ENCODE measurements at regions not wholly inside any gene's neighbourhood (a gene's known extent, or its start where the extent isn't known, plus 50 kb on each side); places are given as distances from the start of the nearest gene placed in this dataset.

- no TSS peak for BruUV-seq (replicated peaks)
- no peak for TF ChIP-seq SIN3A (IDR thresholded peaks at IDR 0.05; ENCODE audit: borderline replicate concordance, insufficient read depth, low read depth, low read length)
- no peak for TF ChIP-seq TCF7L2 (IDR thresholded peaks at IDR 0.05; ENCODE audit: low read depth, low read length)
- no peak for TF ChIP-seq REST (IDR thresholded peaks at IDR 0.05; ENCODE audit: insufficient read depth in 1 of 2, low read depth in 2 of 2, low read length in 1 of 2)
- TF ChIP-seq POLR2AphosphoS5 (IDR thresholded peaks at IDR 0.05; ENCODE audit: low read depth, low read length), result no peak
- no peak for TF ChIP-seq CTCF (IDR thresholded peaks at IDR 0.05)
- Histone ChIP-seq H3K4me3 (ENCODE audit: low read depth in 2 of 2, low read length in 2 of 2) (no peak overlapping the region), H3K36me3 (ENCODE audit: control insufficient read depth, insufficient read depth, low read length) (no peaks in the 10 kb centered on the region), H3K27ac (ENCODE audit: low read length) (no peak overlapping the region), H3K27me3 (ENCODE audit: control insufficient read depth, insufficient read depth, low read length) (no peaks in the 10 kb centered on the region), H3K4me1 (ENCODE audit: control insufficient read depth, insufficient read depth, low read length) (no peaks in the 10 kb centered on the region), H3K9me3 (ENCODE audit: control insufficient read depth, insufficient read depth, low read depth, low read length) (no peaks in the 10 kb centered on the region)
- ChIA-PET CTCF (interaction anchor here (0.7 kb wide), 1 partner anchor 272 kb away, joined by 3 read pairs; no protein-coding TSS in a partner anchor), POLR2A (no interaction called here)
- intact Hi-C loops (cut with micrococcal nuclease; ENCODE audit: unreplicated experiment) (no loop called here), in situ Hi-C loops (cut with HindIII; ENCODE audit: low pct_unique_long_range_greater_than_20kb, low sequenced_read_pairs) (no loop called here)
- no peak for DNase-seq (ENCODE audit: low read depth, low spot score)
- ATAC-seq, result no peak
These were observed 102.0 kb downstream of the MRPL14 start for GRCh38 chr6:44025226-44025625.

GRCh38 chr6:44024574-44025219, 102.6 kb downstream of the MRPL14 start:
- Histone ChIP-seq H3K4me3 (ENCODE audit: low read depth in 2 of 2, low read length in 2 of 2) (no peak overlapping the region), H3K27me3 (ENCODE audit: control insufficient read depth, insufficient read depth, low read length) (no peaks in the 10 kb centered on the region), H3K36me3 (ENCODE audit: control insufficient read depth, insufficient read depth, low read length) (no peaks in the 10 kb centered on the region), H3K27ac (ENCODE audit: low read length) (no peak overlapping the region), H3K4me1 (ENCODE audit: control insufficient read depth, insufficient read depth, low read length) (no peaks in the 10 kb centered on the region), H3K9me3 (ENCODE audit: control insufficient read depth, insufficient read depth, low read depth, low read length) (no peaks in the 10 kb centered on the region)
- BruUV-seq (replicated peaks), result no TSS peak
- DNase-seq (ENCODE audit: low read depth, low spot score) (no peak), ATAC-seq (no peak)
- ChIA-PET CTCF (interaction anchor here (0.7 kb wide), 1 partner anchor 271 kb away, joined by 3 read pairs; no protein-coding TSS in a partner anchor), POLR2A (no interaction called here)
- in situ Hi-C loops (cut with HindIII; ENCODE audit: low pct_unique_long_range_greater_than_20kb, low sequenced_read_pairs), result no loop called here
- no peak for TF ChIP-seq REST (IDR thresholded peaks at IDR 0.05; ENCODE audit: insufficient read depth in 1 of 2, low read depth in 2 of 2, low read length in 1 of 2)
- no peak for TF ChIP-seq POLR2AphosphoS5 (IDR thresholded peaks at IDR 0.05; ENCODE audit: low read depth, low read length)
- no peak for TF ChIP-seq SIN3A (IDR thresholded peaks at IDR 0.05; ENCODE audit: borderline replicate concordance, insufficient read depth, low read depth, low read length)
- no peak for TF ChIP-seq TCF7L2 (IDR thresholded peaks at IDR 0.05; ENCODE audit: low read depth, low read length)
- no peak for TF ChIP-seq CTCF (IDR thresholded peaks at IDR 0.05)
- intact Hi-C loops (cut with micrococcal nuclease; ENCODE audit: unreplicated experiment), result no loop called here

Measured in Panc1 (cell line).